ENCODE measurements at regions not wholly inside any gene's neighbourhood (a gene's known extent, or its start where the extent isn't known, plus 50 kb on each side); places are given as distances from the start of the nearest gene placed in this dataset.

- TF ChIP-seq CTCF (conservative IDR thresholded peaks at IDR 0.05): no peak
- no peak for TF ChIP-seq ZFX (IDR thresholded peaks at IDR 0.05)
Observed at GRCh38 chr5:106865279-106865678, 805.5 kb downstream of the EFNA5 start.
